IPS DF 6.9 (cell line): ENCODE measurements at regions not wholly inside any gene's neighbourhood (a gene's known extent, or its start where the extent isn't known, plus 50 kb on each side); places are given as distances from the start of the nearest gene placed in this dataset.

Experiments
- DNase-seq: peaks from one replicate; pipeline ENCODE4 v3.0.0-alpha.2; 2013; ENCODE audit warnings: low read depth, low spot score
- H3K27ac ChIP-seq: one replicate; pipeline ENCODE4 v1.5.1; 2013; ENCODE audit warnings: low read length, control low read depth
- H3K27me3 ChIP-seq: 2 replicates; pipeline ENCODE4 v1.6.1; 2013; ENCODE audit warnings: mild to moderate bottlenecking, low read length; ENCODE audit not compliant: control insufficient read depth, insufficient read depth
- H3K36me3 ChIP-seq: 2 replicates; pipeline ENCODE4 v1.6.1; 2013; ENCODE audit warnings: low read length; ENCODE audit not compliant: control insufficient read depth, insufficient read depth
- H3K4me1 ChIP-seq: 2 replicates; pipeline ENCODE4 v1.6.1; 2013; ENCODE audit warnings: low read length; ENCODE audit not compliant: control insufficient read depth, insufficient read depth
- H3K4me3 ChIP-seq: 2 replicates; pipeline ENCODE4 v1.5.1; 2013; ENCODE audit warnings: mild to moderate bottlenecking, low read length
- H3K9me3 ChIP-seq: 2 replicates; pipeline ENCODE4 v1.6.1; 2013; ENCODE audit warnings: low read length, inconsistent platforms; ENCODE audit not compliant: control insufficient read depth, insufficient read depth
- WGBS: extraction: QIAGEN DNeasy Blood & Tissue Kit; methylation state at CpG from one replicate; pipeline ENCODE4 v1.1.7; 2013; ENCODE audit warnings: mixed read lengths, missing lambda C conversion rate; ENCODE audit not compliant: insufficient read length, insufficient coverage; 5-methylcytosine and 5-hydroxymethylcytosine counted together

DNA sequence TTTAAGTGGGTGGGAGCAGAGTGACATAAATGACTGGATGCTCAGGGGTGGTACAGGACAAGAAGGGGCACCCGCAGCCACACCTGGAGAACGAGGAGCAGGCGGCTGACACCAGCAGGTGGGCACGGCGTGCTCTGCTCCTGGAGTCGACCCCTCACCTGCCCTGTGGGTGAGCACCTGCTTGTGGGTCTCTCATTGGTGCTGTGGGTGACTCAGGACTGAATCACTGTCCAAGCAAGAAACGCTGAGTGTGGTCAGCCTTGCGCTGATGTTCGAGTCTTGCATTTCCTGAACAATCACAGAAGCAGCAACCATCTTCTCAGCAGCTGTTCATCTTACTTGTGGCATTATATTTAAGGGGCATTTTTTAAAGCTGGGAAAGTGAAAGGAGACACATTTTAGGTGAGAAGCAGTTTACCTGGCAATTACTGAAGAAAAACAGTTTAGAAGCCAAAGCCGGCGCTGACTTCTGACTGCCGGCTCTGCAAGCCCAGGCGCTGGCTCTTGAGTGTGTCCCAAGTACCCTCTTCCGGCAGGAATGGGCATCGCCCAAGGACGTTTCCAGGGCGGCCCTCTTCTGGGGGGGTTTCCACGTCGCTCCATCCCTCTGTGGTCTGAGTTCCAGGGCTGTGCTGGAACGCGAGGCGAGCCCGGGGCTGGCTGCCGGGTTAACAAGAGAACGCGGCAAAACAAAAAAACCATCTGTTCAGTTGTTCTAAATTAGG is 145.2 kb upstream of the PFKP start:
- no peaks in the 10 kb centered on the region for H3K36me3 ChIP-seq
- no peaks in the 10 kb centered on the region for H3K27me3 ChIP-seq
- H3K4me1 ChIP-seq = 0 out of 2 replicates have a peak, but pooled peaks cover 1% of the 10 kb centered on the region
- DNase-seq = no peak
- H3K9me3 ChIP-seq = no peaks in the 10 kb centered on the region
- WGBS = no CpG with 5 or more reads among the region's 26 CpGs
- H3K27ac ChIP-seq = no peak overlapping the region
- no peak overlapping the region for H3K4me3 ChIP-seq

DNA sequence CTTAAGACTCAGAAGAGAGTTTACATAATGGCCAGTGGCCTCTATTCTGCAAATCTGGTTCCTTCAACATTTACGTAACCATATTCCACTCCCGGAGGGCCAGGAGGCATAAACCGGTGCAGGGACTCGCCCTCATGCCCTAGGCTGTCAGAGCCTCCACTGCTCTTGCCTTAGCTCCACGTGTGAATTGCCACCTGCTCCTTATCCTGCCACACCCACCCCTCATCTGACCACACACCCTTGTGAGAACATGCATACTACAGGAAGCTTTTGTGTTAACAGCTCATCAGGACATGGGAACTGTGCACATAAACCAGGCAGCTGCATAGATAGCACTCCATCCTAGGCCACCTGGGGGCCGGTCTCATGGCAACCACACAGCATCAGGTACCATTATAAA is 146.7 kb upstream of the PFKP start:
- H3K36me3 ChIP-seq = no peaks in the 10 kb centered on the region
- H3K4me3 ChIP-seq = no peak overlapping the region
- WGBS = no CpG with 5 or more reads among the region's 6 CpGs
- H3K4me1 ChIP-seq = 0 out of 2 replicates have a peak, but pooled peaks cover 1% of the 10 kb centered on the region
- no peaks in the 10 kb centered on the region for H3K27me3 ChIP-seq
- no peak for DNase-seq
- H3K27ac ChIP-seq = no peak overlapping the region
- no peaks in the 10 kb centered on the region for H3K9me3 ChIP-seq

DNA sequence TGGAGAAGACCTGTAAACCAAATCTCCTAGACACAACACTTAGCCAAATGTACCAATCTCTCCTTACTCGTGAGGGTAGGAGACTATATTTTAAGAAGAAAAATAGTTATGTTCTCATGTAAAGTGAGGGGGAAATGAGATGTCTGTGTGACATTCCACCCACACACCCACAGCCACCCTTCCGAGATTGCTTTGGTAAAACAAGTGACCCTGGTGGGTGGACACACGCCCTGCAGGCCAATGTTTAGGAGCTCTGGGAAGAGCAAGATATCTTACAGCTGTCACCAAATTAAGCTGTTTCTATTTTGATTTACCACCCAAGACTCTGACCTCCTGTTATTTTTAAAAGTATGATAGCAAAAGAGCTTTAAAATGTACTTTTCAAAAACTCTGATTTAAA is 147.2 kb upstream of the PFKP start:
- DNase-seq = no peak
- H3K9me3 ChIP-seq = no peaks in the 10 kb centered on the region
- H3K4me1 ChIP-seq = 0 out of 2 replicates have a peak, but pooled peaks cover 1% of the 10 kb centered on the region
- H3K27me3 ChIP-seq = no peaks in the 10 kb centered on the region
- no peak overlapping the region for H3K4me3 ChIP-seq
- no peaks in the 10 kb centered on the region for H3K36me3 ChIP-seq
- H3K27ac ChIP-seq = no peak overlapping the region
- WGBS = no CpG with 5 or more reads among the region's 3 CpGs

DNA sequence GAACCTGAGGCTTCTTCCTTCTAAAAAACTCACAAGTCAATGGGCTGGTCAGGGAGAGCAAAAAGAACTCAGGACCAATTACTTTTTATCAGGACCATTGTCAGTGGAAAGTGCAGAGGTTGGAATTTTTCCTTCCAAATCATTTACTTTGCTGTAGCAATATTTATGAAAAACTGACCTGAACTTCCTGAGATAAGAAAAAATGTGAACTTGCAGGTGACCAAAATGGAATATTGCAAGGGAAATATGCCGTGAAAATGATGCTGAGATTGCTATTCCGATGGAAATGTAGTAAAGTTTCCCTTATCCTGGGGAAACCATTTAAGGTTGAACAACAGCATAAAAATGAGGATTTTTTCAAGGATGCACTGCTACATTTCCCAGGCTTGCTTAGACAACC is 148.3 kb upstream of the PFKP start:
- Histone ChIP-seq H3K4me3 (no peak overlapping the region), H3K36me3 (no peaks in the 10 kb centered on the region), H3K9me3 (no peaks in the 10 kb centered on the region), H3K27ac (no peak overlapping the region), H3K27me3 (no peaks in the 10 kb centered on the region), H3K4me1 (0 out of 2 replicates have a peak, but pooled peaks cover 1% of the 10 kb centered on the region)
- WGBS = no CpG with 5 or more reads among the region's 2 CpGs
- DNase-seq = no peak

DNA sequence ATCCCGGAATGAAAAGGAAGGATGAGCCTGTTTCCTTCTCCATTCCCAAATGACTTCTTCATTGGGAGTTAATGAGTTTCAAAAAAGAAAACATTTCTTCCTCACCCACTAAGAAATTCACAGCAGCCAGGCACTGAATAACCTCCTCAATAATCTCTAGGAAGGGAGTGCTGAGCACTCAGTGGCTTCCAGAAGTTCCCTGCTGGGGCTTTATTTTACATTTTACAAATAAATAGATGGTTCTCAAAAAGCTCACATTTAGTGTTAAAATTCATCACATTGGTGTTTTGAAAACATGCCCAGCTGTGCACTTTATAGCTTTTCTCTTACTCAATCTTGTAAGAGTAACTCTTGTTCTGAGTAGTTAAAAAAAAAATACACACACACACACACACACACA is 148.9 kb upstream of the PFKP start:
- Histone ChIP-seq H3K9me3 (no peaks in the 10 kb centered on the region), H3K36me3 (no peaks in the 10 kb centered on the region), H3K4me3 (no peak overlapping the region), H3K4me1 (0 out of 2 replicates have a peak, but pooled peaks cover 1% of the 10 kb centered on the region), H3K27me3 (no peaks in the 10 kb centered on the region), H3K27ac (no peak overlapping the region)
- DNase-seq = no peak
- WGBS = no CpG with 5 or more reads among the region's 1 CpG

DNA sequence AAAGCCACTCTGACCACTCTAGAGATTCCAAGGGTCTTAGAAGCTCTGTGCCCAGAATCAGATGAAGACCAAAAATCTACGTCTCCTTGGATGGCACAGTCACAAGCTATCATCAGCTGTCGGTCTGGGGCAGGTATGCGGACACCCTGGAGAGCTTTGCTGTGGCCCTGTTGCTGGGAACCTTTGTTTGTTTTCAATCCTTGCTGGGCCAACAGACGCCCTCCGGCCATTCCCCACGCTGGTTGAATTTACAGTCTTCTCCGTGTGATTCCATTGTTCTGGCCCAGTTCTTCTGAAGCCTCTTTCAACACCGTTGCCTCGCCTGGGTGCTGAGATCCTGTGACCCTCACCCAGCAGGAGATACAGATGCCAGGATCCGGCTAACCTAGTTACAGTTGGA is 149.4 kb upstream of the PFKP start:
- H3K4me3 ChIP-seq = no peak overlapping the region
- no peaks in the 10 kb centered on the region for H3K36me3 ChIP-seq
- H3K4me1 ChIP-seq = 0 out of 2 replicates have a peak, but pooled peaks cover 1% of the 10 kb centered on the region
- no peaks in the 10 kb centered on the region for H3K27me3 ChIP-seq
- DNase-seq = no peak
- no peaks in the 10 kb centered on the region for H3K9me3 ChIP-seq
- H3K27ac ChIP-seq = no peak overlapping the region
- no CpG with 5 or more reads among the region's 10 CpGs for WGBS

DNA sequence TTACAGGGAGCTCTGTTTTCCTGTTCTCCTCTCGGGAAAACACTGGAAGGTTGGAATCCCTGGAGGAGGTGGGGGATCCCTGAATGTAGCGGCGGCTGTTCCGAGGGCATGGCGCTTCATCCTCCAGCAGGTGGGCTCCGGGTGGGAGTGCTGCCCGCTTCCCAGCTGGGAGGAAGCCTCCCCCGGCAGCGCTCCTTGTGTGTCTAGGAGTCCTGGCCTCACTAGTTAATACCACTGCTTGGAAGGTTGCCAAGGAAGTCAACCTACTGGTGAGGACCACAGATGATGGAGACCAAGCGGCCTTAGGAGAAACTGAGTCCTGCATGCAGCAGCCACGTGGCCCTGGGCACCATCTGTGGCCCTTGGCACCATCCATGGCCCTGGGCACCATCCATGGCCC is 151.9 kb upstream of the PFKP start:
- WGBS = no CpG with 5 or more reads among the region's 11 CpGs
- no peak for DNase-seq
- Histone ChIP-seq H3K4me3 (no peak overlapping the region), H3K36me3 (no peaks in the 10 kb centered on the region), H3K4me1 (0 out of 2 replicates have a peak, but pooled peaks cover 1% of the 10 kb centered on the region), H3K27me3 (no peaks in the 10 kb centered on the region), H3K9me3 (no peaks in the 10 kb centered on the region), H3K27ac (no peak overlapping the region)

DNA sequence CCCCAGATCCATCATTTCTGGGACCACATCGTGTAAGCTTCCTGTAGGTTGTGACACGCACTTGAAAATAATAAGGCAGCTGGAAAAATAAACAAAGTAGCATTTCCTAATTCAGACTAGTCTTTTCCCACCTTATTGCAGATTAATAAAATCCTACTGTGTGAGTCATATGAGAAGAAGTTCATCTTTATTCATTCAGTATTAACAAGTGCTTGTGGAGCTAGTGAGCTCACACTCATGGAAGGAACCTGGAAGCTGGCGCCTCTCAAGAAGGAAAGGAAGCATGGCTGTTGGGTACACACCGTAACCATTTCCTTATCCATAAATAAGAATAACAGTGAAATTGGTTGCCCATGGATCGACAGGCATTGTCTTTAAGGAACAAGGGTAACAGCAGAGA is 152.6 kb upstream of the PFKP start:
- H3K9me3 ChIP-seq = no peaks in the 10 kb centered on the region
- WGBS = no CpG with 5 or more reads among the region's 5 CpGs
- no peaks in the 10 kb centered on the region for H3K27me3 ChIP-seq
- H3K27ac ChIP-seq = no peak overlapping the region
- 0 out of 2 replicates have a peak, but pooled peaks cover 1% of the 10 kb centered on the region for H3K4me1 ChIP-seq
- no peaks in the 10 kb centered on the region for H3K36me3 ChIP-seq
- no peak for DNase-seq
- no peak overlapping the region for H3K4me3 ChIP-seq

DNA sequence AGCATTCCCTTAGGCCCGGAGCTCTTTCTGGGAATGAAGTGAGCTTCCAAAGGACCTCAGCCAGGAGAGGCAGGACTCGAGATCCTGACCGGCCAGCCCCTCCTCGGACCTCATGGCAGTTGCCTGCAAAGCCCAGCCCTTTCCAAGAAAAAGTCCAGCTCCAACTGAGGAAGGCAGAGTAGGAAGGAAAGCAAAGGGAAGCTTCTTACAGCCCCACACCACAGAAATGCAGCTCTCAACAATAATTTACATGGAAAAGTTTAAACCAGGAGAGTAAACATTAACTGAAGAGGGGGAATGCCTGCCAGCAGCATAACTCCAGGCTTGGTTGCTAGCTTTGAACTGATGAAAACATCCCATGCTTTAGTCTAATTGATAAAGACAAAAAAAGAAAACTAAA is 153.9 kb upstream of the PFKP start:
- H3K9me3 ChIP-seq = no peaks in the 10 kb centered on the region
- WGBS = no CpG with 5 or more reads among the region's 4 CpGs
- DNase-seq = no peak
- 0 out of 2 replicates have a peak, but pooled peaks cover 1% of the 10 kb centered on the region for H3K4me1 ChIP-seq
- no peak overlapping the region for H3K27ac ChIP-seq
- no peaks in the 10 kb centered on the region for H3K36me3 ChIP-seq
- H3K4me3 ChIP-seq = no peak overlapping the region
- no peaks in the 10 kb centered on the region for H3K27me3 ChIP-seq

DNA sequence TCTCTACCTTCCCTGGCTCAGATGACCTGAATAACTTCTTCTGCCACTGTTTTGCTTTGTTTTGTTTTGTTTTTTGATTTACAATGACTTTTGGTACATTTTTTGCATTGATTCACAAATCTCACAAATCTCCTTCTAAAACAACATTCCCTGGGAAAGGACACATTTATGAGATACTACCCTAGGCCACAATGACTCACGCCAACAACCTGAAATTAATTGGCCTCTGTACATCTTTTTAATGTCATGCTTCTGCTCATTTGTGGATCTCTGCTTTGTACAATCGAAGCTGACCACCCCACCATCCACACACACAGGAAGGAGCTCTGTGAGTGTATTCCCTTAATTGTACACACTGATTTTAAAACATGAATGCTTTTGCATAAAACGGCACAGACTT is 156.7 kb upstream of the PFKP start:
- Histone ChIP-seq H3K4me1 (no peaks in the 10 kb centered on the region), H3K36me3 (no peaks in the 10 kb centered on the region), H3K9me3 (no peaks in the 10 kb centered on the region), H3K4me3 (no peak overlapping the region), H3K27me3 (no peaks in the 10 kb centered on the region), H3K27ac (no peak overlapping the region)
- DNase-seq = no peak
- no CpG with 5 or more reads among the region's 3 CpGs for WGBS

DNA sequence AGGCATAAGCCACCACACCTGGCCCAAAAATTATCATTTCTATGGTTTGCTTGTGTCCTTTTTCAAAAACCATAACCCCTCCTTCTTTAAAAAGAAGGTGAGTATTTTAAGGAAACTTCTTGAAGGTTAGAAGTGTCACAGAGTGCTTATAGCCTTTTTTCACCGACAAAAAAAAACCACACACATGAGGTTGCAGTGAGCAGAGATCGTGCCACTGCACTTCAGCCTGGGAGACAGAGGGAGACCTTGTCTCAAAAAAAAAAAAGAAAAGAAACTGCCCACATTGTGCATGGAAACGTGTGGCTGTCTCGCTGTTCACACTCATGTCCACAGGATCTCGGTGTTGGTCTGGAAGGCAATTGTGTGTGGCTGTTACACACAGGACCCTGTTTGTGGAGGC is 157.4 kb upstream of the PFKP start:
- no peak for DNase-seq
- no peak overlapping the region for H3K27ac ChIP-seq
- no peak overlapping the region for H3K4me3 ChIP-seq
- H3K27me3 ChIP-seq = no peaks in the 10 kb centered on the region
- H3K4me1 ChIP-seq = no peaks in the 10 kb centered on the region
- H3K9me3 ChIP-seq = no peaks in the 10 kb centered on the region
- H3K36me3 ChIP-seq = no peaks in the 10 kb centered on the region
- no CpG with 5 or more reads among the region's 5 CpGs for WGBS
